GM12875 (cell line): ENCODE measurements at regions not wholly inside any gene's neighbourhood (a gene's known extent, or its start where the extent isn't known, plus 50 kb on each side); places are given as distances from the start of the nearest gene placed in this dataset.

ENCODE experiments used
- H3K4me3 ChIP-seq: one replicate; pipeline ENCODE4 v1.5.1; 2011; ENCODE audit warnings: low read depth, low read length, control low read depth
- CTCF ChIP-seq: IDR thresholded peaks from 2 replicates; pipeline ENCODE4 v1.5.1; 2011; ENCODE audit warnings: low read depth, mild to moderate bottlenecking, control low read depth, inconsistent platforms, low read length, moderate library complexity, borderline replicate concordance; ENCODE audit not compliant: insufficient read depth

GRCh38 chr4:37095925-37096324 lies 148.6 kb upstream of the NWD2 start:
- H3K4me3 ChIP-seq: no peak overlapping the region
- TF ChIP-seq CTCF: no peak

GRCh38 chr4:37101182-37101581 lies 143.4 kb upstream of the NWD2 start:
- TF ChIP-seq CTCF: no peak
- no peak overlapping the region for H3K4me3 ChIP-seq

GRCh38 chr4:37101686-37102085 lies 142.9 kb upstream of the NWD2 start:
- no peak overlapping the region for H3K4me3 ChIP-seq
- no peak for TF ChIP-seq CTCF

GRCh38 chr4:37109756-37110155 lies 134.8 kb upstream of the NWD2 start:
- no peak overlapping the region for H3K4me3 ChIP-seq
- TF ChIP-seq CTCF: no peak

GRCh38 chr4:37124800-37125199 lies 119.7 kb upstream of the NWD2 start:
- no peak overlapping the region for H3K4me3 ChIP-seq
- no peak for TF ChIP-seq CTCF

- no peak for TF ChIP-seq CTCF
Measured at GRCh38 chr4:37126051-37126450, 118.5 kb upstream of the NWD2 start.

GRCh38 chr4:37130465-37130864 lies 114.1 kb upstream of the NWD2 start:
- no peak for TF ChIP-seq CTCF
- no peak overlapping the region for H3K4me3 ChIP-seq

More at GRCh38 chr4:37126051-37126450, 118.5 kb upstream of the NWD2 start:
- no peak overlapping the region for H3K4me3 ChIP-seq
